Mononuclear cell (primary cell): ENCODE measurements at regions not wholly inside any gene's neighbourhood (a gene's known extent, or its start where the extent isn't known, plus 50 kb on each side); places are given as distances from the start of the nearest gene placed in this dataset.

ENCODE experiments used
- H3K27me3 ChIP-seq: 2 replicates; pipeline ENCODE4 v1.6.0; 2011; ENCODE audit warnings: low read length, control low read depth; ENCODE audit not compliant: insufficient read depth
- H3K4me1 ChIP-seq: 2 replicates; pipeline ENCODE4 v1.5.1; 2011; ENCODE audit warnings: mild to moderate bottlenecking, low read length, control low read depth; ENCODE audit not compliant: insufficient read depth
- H3K4me3 ChIP-seq: 2 replicates; pipeline ENCODE4 v1.5.1; 2011; ENCODE audit warnings: mild to moderate bottlenecking, low read length, moderate library complexity
- H3K9me3 ChIP-seq: 2 replicates; pipeline ENCODE4 v1.5.1; 2011; ENCODE audit warnings: low read depth, mild to moderate bottlenecking, control low read depth, low read length

- no peaks in the 10 kb centered on the region for H3K27me3 ChIP-seq
- H3K4me3 ChIP-seq, result no peak overlapping the region
- H3K9me3 ChIP-seq, result no peaks in the 10 kb centered on the region
- peaks cover 81% of the 10 kb centered on the region for H3K4me1 ChIP-seq
Measured at GRCh38 chr5:173781816-173782670, 106.1 kb upstream of the CPEB4 start.

- no peak overlapping the region for H3K4me3 ChIP-seq
- no peaks in the 10 kb centered on the region for H3K9me3 ChIP-seq
- no peaks in the 10 kb centered on the region for H3K27me3 ChIP-seq
- peaks cover 77% of the 10 kb centered on the region for H3K4me1 ChIP-seq
Measured at GRCh38 chr5:173782671-173783101, 105.5 kb upstream of the CPEB4 start.

GRCh38 chr5:173783371-173783770, 104.8 kb upstream of the CPEB4 start:
- no peak overlapping the region for H3K4me3 ChIP-seq
- H3K4me1 ChIP-seq, result peaks cover 70% of the 10 kb centered on the region
- no peaks in the 10 kb centered on the region for H3K27me3 ChIP-seq
- H3K9me3 ChIP-seq, result no peaks in the 10 kb centered on the region

GRCh38 chr5:173785400-173785799, 102.7 kb upstream of the CPEB4 start:
- Histone ChIP-seq H3K27me3 (no peaks in the 10 kb centered on the region), H3K4me1 (peaks cover 60% of the 10 kb centered on the region), H3K4me3 (no peak overlapping the region), H3K9me3 (no peaks in the 10 kb centered on the region)

GRCh38 chr5:173785866-173786265, 102.3 kb upstream of the CPEB4 start:
- H3K27me3 ChIP-seq, result no peaks in the 10 kb centered on the region
- H3K9me3 ChIP-seq, result no peaks in the 10 kb centered on the region
- peaks cover 56% of the 10 kb centered on the region for H3K4me1 ChIP-seq
- no peak overlapping the region for H3K4me3 ChIP-seq

- Histone ChIP-seq H3K4me1 (peaks cover 49% of the 10 kb centered on the region), H3K4me3 (no peak overlapping the region), H3K9me3 (no peaks in the 10 kb centered on the region), H3K27me3 (no peaks in the 10 kb centered on the region)
Measured at GRCh38 chr5:173786286-173787187, 101.6 kb upstream of the CPEB4 start.

GRCh38 chr5:173789031-173789920, 98.9 kb upstream of the CPEB4 start:
- Histone ChIP-seq H3K27me3 (no peaks in the 10 kb centered on the region), H3K9me3 (no peaks in the 10 kb centered on the region), H3K4me1 (peaks cover 38% of the 10 kb centered on the region), H3K4me3 (no peak overlapping the region)

GRCh38 chr5:173790177-173790719, 97.9 kb upstream of the CPEB4 start:
- Histone ChIP-seq H3K4me3 (no peak overlapping the region), H3K4me1 (peaks cover 39% of the 10 kb centered on the region), H3K9me3 (no peaks in the 10 kb centered on the region), H3K27me3 (no peaks in the 10 kb centered on the region)

GRCh38 chr5:173790836-173791546, 97.2 kb upstream of the CPEB4 start:
- H3K4me1 ChIP-seq, result peaks cover 33% of the 10 kb centered on the region

GRCh38 chr5:173791878-173792277, 96.3 kb upstream of the CPEB4 start:
- Histone ChIP-seq H3K4me3 (no peak overlapping the region), H3K4me1 (peaks cover 24% of the 10 kb centered on the region), H3K27me3 (no peaks in the 10 kb centered on the region), H3K9me3 (no peaks in the 10 kb centered on the region)

More at GRCh38 chr5:173790836-173791546, 97.2 kb upstream of the CPEB4 start:
- H3K4me3 ChIP-seq, result no peak overlapping the region
- H3K9me3 ChIP-seq, result no peaks in the 10 kb centered on the region
- no peaks in the 10 kb centered on the region for H3K27me3 ChIP-seq

- H3K4me1 ChIP-seq, result peaks cover 20% of the 10 kb centered on the region
- no peaks in the 10 kb centered on the region for H3K27me3 ChIP-seq
- no peak overlapping the region for H3K4me3 ChIP-seq
- H3K9me3 ChIP-seq, result no peaks in the 10 kb centered on the region
Measured at GRCh38 chr5:173792781-173793547, 95.2 kb upstream of the CPEB4 start.

GRCh38 chr5:173793648-173794548, 94.3 kb upstream of the CPEB4 start:
- peaks cover 14% of the 10 kb centered on the region for H3K4me1 ChIP-seq
- no peak overlapping the region for H3K4me3 ChIP-seq
- H3K27me3 ChIP-seq, result no peaks in the 10 kb centered on the region
- no peaks in the 10 kb centered on the region for H3K9me3 ChIP-seq
